LHCN-M2 (cell line): ENCODE measurements at regions not wholly inside any gene's neighbourhood (a gene's known extent, or its start where the extent isn't known, plus 50 kb on each side); places are given as distances from the start of the nearest gene placed in this dataset.

Experiments used
- DNase-seq: peaks from one replicate; pipeline ENCODE4 v3.0.0-alpha.2; 2012; ENCODE audit warnings: low read depth

GRCh38 chr1:221429264-221429663 is 312.6 kb downstream of the DUSP10 start:
- DNase-seq, result peak; percentile 74

- no peak for DNase-seq
Measured at GRCh38 chr1:221430152-221430960, 311.5 kb downstream of the DUSP10 start.

GRCh38 chr1:221431068-221431651 is 310.7 kb downstream of the DUSP10 start:
- peak; percentile 64 for DNase-seq

- no peak for DNase-seq
Measured at GRCh38 chr1:221431961-221432360, 309.9 kb downstream of the DUSP10 start.

- peak; percentile 77 for DNase-seq
Measured at GRCh38 chr1:221435504-221435904, 306.4 kb downstream of the DUSP10 start.

- no peak for DNase-seq
Measured at GRCh38 chr1:221437171-221437570, 304.7 kb downstream of the DUSP10 start.

GRCh38 chr1:221437926-221438325 is 304.0 kb downstream of the DUSP10 start:
- peak; percentile 62 for DNase-seq

GRCh38 chr1:221439008-221439746 is 302.7 kb downstream of the DUSP10 start:
- peak; percentile 94 for DNase-seq

- DNase-seq, result peak; percentile 99
Measured at GRCh38 chr1:221439747-221440501, 302.0 kb downstream of the DUSP10 start.

GRCh38 chr1:221440658-221441057 is 301.2 kb downstream of the DUSP10 start:
- DNase-seq, result peak; percentile 62

GRCh38 chr1:221442056-221442455 is 299.8 kb downstream of the DUSP10 start:
- DNase-seq, result no peak

- DNase-seq, result no peak
Measured at GRCh38 chr1:221444346-221444745, 297.5 kb downstream of the DUSP10 start.

GRCh38 chr1:221448585-221449175 is 293.2 kb downstream of the DUSP10 start:
- DNase-seq, result no peak

- no peak for DNase-seq
Measured at GRCh38 chr1:221449194-221449593, 292.7 kb downstream of the DUSP10 start.

GRCh38 chr1:221449801-221450470 is 292.0 kb downstream of the DUSP10 start:
- peak; percentile 66 for DNase-seq

GRCh38 chr1:221451741-221452140 is 290.1 kb downstream of the DUSP10 start:
- no peak for DNase-seq

- DNase-seq, result no peak
Measured at GRCh38 chr1:221454096-221454495, 287.8 kb downstream of the DUSP10 start.

- DNase-seq, result no peak
Measured at GRCh38 chr1:221456918-221457317, 285.0 kb downstream of the DUSP10 start.

GRCh38 chr1:221457685-221458446 is 284.0 kb downstream of the DUSP10 start:
- no peak for DNase-seq
